ENCODE measurements at regions not wholly inside any gene's neighbourhood (a gene's known extent, or its start where the extent isn't known, plus 50 kb on each side); places are given as distances from the start of the nearest gene placed in this dataset.

DNA sequence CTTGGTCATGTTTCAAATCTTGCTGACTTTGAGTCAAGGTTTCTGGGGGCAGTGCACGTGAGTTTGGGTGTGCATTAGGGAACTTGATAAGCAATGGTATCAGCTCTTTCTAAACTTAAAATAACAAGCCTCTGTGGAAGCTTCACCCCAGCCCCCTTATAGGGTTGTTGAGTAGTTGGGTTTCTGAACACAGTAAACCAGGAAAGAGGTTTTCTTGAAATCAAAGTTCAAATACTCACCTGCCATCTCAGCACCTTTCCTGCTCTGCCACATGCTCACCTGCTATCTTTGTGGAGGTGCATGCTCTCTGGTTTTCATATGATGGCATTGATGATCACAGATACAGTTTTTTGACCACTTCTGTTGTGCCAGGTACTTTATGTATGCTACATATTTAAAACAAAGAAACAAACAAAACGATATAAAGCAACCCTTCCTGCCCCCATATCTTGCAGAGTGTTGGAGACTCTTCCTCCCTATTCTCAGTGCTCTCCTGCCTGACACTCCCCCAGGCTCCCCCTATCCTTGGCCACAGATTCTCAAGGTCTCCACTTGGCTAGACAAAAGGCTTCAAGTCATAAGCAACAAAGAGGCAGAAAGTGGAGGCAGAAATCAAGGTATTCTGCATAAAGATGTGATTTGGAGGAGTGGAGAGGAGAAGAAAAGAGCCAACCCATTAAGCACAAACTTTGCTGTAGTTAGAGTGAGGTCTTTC lies 360.6 kb downstream of the CYRIA start:
- Histone ChIP-seq H3K27me3 (no peaks in the 10 kb centered on the region), H3K27ac (no peak overlapping the region), H3K36me3 (ENCODE audit: low read depth, missing control alignments) (no peaks in the 10 kb centered on the region), H3K9me3 (no peaks in the 10 kb centered on the region), H3K4me1 (no peaks in the 10 kb centered on the region), H3K4me3 (no peak overlapping the region)
- DNase-seq, result no peak
- TF ChIP-seq, protein P1, sequence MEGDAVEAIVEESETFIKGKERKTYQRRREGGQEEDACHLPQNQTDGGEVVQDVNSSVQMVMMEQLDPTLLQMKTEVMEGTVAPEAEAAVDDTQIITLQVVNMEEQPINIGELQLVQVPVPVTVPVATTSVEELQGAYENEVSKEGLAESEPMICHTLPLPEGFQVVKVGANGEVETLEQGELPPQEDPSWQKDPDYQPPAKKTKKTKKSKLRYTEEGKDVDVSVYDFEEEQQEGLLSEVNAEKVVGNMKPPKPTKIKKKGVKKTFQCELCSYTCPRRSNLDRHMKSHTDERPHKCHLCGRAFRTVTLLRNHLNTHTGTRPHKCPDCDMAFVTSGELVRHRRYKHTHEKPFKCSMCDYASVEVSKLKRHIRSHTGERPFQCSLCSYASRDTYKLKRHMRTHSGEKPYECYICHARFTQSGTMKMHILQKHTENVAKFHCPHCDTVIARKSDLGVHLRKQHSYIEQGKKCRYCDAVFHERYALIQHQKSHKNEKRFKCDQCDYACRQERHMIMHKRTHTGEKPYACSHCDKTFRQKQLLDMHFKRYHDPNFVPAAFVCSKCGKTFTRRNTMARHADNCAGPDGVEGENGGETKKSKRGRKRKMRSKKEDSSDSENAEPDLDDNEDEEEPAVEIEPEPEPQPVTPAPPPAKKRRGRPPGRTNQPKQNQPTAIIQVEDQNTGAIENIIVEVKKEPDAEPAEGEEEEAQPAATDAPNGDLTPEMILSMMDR (IDR thresholded peaks at IDR 0.05), result no peak
- TF ChIP-seq POLR2A (IDR thresholded peaks at IDR 0.05), result no peak
- WGBS, 2 donors, result 18 to 23% methylated on average over 2 of the region's 2 CpGs
- intact Hi-C loops (cut with DNase I; ENCODE audit: low total_unique reads), result no loop called here

DNA sequence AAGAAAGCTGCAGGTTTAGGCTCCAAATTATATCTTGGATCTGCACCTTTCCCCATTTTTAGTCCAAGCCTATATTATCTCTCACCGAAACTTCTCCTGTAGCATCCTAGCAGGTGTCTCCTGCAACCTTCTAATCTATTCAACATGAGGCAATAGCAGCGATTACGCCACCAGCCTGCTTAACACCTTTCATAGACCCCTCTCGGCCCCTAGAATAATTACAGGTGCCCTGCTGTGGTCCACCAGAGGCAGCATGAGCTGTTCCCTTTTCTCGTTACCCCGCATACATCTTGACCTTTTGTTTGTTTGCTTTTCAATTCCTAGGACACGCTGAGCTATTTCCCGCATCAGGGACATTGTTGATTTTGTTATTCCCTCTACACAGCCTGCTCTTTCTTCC lies 361.9 kb downstream of the CYRIA start:
- 55 to 71% methylated on average over 8 of the region's 8 CpGs for WGBS, 2 donors
- Histone ChIP-seq H3K36me3 (ENCODE audit: low read depth, missing control alignments) (no peaks in the 10 kb centered on the region), H3K27ac (no peak overlapping the region), H3K9me3 (no peaks in the 10 kb centered on the region), H3K4me1 (no peaks in the 10 kb centered on the region), H3K4me3 (no peak overlapping the region), H3K27me3 (no peaks in the 10 kb centered on the region)
- TF ChIP-seq, protein P1 (IDR thresholded peaks at IDR 0.05), result no peak
- TF ChIP-seq POLR2A (IDR thresholded peaks at IDR 0.05), result no peak
- intact Hi-C loops (cut with DNase I; ENCODE audit: low total_unique reads), result no loop called here
- no peak for DNase-seq

DNA sequence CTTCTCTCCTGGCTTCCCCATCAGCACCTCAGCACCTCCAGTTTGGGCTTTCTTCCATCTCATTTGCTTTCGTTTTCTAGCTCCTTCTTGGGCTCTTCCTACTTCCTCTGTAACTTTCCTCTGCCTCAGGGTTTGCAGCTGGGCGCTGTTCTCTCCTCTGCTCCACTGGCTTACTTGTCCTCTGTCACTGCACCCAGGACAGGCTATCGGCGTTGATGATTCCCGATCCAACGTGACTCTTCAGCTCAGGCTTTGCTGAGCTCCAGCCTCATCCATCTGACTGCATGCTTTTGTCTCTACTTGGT lies 362.4 kb downstream of the CYRIA start:
- intact Hi-C loops (cut with DNase I; ENCODE audit: low total_unique reads), result no loop called here
- Histone ChIP-seq H3K27ac (no peak overlapping the region), H3K4me1 (no peaks in the 10 kb centered on the region), H3K36me3 (ENCODE audit: low read depth, missing control alignments) (no peaks in the 10 kb centered on the region), H3K9me3 (no peaks in the 10 kb centered on the region), H3K4me3 (no peak overlapping the region), H3K27me3 (no peaks in the 10 kb centered on the region)
- no peak for DNase-seq
- no peak for TF ChIP-seq POLR2A (IDR thresholded peaks at IDR 0.05)
- TF ChIP-seq, protein P1 (IDR thresholded peaks at IDR 0.05), result no peak
- WGBS, 2 donors, result 70 to 78% methylated on average over 6 of the region's 6 CpGs

DNA sequence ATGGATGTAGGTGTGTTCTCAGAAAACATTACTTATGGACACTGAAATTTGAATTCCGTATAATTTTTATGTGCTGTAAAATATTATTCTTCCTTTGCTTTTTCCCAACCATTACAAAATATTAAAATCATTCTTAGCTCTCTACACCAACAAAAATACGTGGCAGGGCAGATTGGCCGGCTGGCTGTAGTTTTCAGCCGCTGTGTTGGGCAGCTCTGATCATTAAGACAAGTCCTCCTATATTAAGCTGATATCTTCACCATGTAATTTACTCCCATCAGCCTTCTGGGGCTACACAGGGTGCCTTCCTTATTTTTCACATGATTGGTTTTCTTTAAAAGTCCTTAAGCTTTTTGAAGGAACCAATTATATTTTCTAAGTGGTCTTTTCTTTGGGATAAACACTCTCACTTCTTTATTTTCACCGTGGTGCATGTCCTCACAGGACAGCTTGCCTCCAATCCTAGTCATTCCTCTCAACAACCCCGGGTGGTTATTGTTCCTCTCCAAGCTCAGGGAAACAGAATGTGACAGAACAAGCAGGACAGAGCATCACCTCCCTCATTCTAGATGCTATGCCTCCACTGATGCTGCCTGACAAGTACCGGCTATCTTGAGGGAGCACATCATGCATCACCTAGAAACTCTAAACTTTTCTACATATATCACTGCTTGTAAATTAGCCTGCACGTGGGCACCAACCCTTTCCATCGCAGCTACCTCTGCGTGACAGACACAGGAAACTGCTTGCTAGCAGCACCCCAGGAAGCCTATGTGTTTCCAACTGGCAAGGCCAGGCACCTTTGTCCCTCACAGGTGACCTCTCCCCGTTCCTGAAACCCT lies 362.3 kb downstream of the MYCN start:
- Histone ChIP-seq H3K9me3 (no peaks in the 10 kb centered on the region), H3K4me1 (no peaks in the 10 kb centered on the region), H3K36me3 (ENCODE audit: low read depth, missing control alignments) (no peaks in the 10 kb centered on the region), H3K27me3 (no peaks in the 10 kb centered on the region), H3K4me3 (no peak overlapping the region), H3K27ac (no peak overlapping the region)
- no peak for DNase-seq
- intact Hi-C loops (cut with DNase I; ENCODE audit: low total_unique reads), result no loop called here
- TF ChIP-seq, protein P1 (IDR thresholded peaks at IDR 0.05), result no peak
- TF ChIP-seq POLR2A (IDR thresholded peaks at IDR 0.05), result no peak
- 76% methylated on average over 11 of the region's 11 CpGs for WGBS, 2 donors
